Eye (tissue), 1 donor: ENCODE measurements at regions not wholly inside any gene's neighbourhood (a gene's known extent, or its start where the extent isn't known, plus 50 kb on each side); places are given as distances from the start of the nearest gene placed in this dataset.
A peak's percentile ranks its signal among the peaks of the same experiment; 100 is the strongest.
"Not testable (repeated sequence)": the region's sequence is repeated elsewhere in the genome, so short reads cannot be mapped to it uniquely, and the experiment has no call there.

Experiments
- DNase-seq: peaks from one replicate; pipeline ENCODE4 v3.0.0-alpha.2; 2015

DNA sequence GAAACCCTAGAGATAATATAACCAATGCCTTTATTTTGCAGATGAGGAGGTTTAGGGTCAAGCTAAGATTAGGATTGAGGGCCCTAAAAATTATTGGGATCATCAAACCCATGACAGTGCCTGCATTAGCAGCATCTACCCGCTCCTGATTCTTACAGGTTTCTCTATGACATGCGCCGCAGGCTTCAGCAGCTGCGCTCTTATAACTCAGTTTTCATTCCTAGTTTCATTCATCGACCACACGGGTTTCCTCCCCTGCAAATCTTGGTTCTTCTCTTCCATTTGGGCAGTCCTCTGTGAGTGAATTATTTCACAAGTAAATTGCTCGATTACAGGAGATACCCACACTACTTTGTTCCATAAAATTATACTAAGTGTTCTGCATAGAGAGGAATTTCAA, 137.2 kb downstream of the SLC24A2 start:
- no peak for DNase-seq

DNA sequence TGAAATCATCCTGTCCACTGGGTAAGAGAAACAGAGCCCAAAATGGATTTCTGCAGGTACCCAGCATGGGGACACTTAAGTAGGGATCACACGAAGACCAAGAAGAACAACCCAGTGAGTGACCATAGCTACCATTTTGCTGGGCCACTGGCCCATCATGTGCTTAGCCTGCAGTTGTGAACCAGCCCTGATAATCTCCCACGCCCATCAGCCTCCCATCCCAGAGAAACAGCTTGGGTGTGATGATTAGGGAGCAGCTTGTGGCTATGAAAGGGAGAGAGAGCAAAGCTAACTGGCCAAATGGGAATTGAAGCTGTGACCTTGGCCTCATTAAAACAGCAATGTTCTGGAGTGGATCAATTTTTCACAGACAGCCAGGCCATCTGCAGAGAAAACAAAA, 138.5 kb downstream of the SLC24A2 start:
- DNase-seq: peak; percentile 65

DNA sequence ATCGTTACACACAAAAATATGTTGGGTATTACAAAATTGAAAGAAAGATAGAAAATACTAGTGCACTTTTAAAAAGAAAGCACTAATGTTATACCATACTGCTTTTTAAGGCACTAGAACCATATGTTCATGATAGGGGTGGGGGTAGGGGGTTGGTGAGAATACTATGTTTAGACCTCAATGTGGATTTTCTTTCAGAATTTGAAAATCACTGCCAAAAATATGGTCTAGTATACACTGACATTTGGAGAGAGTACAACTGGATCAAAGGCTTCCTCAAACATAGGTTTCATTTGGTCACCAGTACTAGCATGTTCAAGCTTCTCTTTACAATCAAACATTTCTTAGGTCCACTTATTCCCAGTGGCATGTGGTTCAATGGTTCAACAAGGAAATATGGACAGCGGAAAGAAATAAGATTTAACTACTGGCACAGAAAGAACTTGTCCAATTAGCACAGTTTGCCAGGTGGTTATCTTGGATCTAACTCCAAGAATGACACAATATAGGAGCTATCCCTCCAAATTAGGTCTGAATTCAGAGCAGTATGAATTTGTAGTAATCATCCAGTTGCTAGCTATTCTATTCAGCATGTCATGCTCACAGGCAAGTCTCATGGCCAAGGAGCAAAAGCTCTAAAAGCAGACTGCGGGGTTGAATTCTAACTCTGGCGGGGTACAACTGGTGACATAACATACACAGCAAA, 139.3 kb downstream of the SLC24A2 start:
- no peak for DNase-seq

DNA sequence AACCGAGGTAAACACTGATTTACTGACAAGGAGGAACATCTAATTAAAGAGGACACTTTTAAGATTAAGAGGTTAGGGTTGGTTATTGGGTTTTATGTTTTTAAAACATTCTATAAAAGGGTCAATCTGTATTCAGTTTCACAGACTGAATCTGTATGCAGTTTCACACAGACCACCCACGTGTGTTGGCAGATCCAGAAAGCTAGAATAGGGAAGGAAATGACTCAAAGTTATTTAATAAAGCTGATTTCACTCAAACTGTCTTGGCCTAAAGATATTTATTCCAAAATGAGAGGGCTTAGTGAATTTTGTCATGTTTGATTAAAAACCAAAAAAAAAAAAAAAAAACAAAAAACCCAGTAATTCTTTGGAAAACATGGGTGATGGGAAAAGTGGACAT, 140.2 kb downstream of the SLC24A2 start:
- no peak for DNase-seq

DNA sequence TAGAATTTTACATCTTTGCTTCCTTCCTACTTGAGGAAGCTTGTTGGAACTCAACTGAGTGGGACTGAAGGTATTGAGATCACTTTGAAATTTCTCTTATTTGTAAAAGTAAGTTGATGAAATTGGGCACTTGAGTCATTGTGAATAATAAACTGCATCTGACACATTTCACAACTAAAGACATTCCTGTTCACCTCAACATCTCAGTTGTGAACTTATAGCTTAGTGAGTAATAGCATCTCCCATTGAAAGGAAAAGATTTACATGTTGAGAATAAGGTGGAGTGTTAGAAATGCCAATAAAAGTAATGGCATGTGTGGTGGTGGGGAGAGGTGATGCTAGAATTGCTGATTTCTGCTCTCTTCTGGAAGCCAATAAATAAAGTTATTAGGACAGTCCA, 145.0 kb downstream of the SLC24A2 start:
- no peak for DNase-seq

DNA sequence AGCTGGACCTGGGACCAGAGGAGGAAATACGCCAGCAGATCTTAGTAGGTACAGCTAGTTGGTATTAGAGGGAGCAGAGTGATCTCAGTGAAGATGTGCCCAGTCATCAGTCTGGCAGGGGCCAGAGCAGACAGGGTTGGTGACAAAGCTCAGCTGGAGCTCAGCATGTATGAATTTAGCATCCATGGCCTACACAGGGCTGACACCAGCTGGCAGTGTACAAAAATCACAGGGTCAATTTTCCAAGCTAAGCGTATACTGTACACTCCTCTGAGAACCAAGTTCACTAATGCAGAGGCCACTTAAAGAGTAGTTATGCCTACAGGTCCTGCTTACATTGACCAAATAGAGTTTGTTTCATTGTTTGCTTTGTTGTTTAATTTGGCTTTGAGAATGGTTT, 146.6 kb downstream of the SLC24A2 start:
- DNase-seq: peak; percentile 42

DNA sequence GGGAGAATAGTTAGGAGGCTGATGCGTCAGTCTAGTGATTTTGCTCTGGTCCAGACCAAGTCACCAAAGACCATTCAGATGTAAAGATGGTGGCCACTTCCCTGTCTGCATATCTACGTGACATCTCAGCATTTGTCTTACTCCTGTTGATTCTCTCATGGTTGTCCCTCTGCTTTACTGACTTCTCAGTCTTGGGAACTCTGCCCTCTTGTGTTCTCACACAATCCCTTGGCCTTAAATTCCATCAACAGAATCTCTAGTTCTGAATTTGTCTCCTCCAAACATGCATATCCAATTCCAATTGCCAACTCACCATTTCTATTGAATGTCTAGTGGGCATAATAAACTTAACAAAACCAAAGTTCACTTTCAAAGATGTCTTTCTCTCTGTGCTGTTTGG, 147.8 kb downstream of the SLC24A2 start:
- no peak for DNase-seq

DNA sequence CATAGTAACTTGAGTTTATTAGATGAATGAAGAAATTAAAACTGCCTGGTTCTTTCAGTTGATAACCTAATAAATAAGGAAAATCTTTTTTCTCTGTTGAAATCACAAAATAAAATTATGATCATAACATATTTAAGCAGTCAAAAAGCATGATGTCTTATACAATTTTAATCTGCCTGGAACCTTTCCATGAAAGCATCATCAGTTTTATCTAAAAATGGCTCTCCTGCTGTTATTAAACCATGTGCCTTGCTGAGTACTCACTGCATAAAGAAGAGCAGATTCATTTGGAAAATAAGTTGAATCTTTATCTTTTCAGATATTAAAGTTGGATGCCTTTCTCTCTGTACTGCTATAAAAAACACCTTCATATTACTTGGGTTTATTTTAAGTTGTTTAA, 148.8 kb downstream of the SLC24A2 start:
- DNase-seq: no peak

DNA sequence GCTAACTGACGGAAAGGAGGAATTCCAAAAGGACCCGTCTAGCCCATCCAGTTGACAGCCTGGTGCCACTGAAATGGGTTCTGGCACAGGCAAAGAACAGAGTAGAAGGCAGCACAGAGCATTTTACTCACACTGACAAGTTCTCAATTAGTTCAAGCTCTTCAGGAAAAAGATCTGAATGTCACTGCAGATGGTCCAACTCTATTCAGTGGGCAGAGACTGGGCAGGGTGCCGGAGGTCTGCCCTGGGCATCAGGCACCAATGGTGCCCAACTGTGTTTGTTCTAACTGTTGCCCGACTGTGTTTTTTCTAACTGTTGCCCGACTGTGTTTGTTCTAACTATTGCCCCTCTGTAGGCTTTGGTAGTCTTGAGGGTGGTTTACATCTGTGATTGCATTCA, 151.8 kb downstream of the SLC24A2 start:
- DNase-seq: no peak

DNA sequence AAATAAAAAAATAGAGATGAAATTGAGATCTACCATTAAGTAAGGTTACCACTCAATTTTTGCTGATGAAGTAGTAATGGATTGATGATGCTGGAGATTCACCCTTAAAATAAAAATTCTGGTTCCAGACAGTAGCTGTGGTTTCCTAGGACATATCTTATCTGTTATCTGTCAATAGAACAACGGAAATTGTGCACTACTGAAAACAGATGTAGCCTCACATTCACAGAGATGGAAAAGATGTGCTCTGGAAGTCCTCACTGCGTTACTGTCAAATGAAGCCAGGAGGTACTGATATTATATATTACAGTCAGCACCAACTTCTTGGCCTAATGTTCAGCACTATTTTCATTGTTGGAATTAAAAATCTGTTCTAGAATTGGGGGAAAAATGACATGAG, 154.0 kb downstream of the SLC24A2 start:
- DNase-seq: no peak

DNA sequence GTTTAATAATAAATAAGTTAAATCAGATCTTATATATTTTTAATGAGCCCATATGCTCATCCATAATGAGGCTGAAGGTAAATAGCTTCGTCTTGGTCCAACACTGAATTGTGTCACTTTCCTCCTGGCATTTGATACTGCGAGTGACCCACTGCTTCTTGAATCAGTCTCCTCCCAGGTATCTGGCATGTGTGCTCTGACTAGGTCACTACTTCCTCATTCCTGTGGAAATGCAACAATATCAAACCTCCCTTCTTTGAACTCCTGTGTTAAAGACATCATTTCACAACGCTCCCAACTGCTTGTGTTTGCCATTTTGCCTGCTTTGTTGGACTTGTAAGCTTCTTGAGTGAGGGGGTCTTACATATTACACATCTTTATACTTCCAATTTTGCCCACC, 157.7 kb downstream of the SLC24A2 start:
- peak; percentile 17 for DNase-seq

DNA sequence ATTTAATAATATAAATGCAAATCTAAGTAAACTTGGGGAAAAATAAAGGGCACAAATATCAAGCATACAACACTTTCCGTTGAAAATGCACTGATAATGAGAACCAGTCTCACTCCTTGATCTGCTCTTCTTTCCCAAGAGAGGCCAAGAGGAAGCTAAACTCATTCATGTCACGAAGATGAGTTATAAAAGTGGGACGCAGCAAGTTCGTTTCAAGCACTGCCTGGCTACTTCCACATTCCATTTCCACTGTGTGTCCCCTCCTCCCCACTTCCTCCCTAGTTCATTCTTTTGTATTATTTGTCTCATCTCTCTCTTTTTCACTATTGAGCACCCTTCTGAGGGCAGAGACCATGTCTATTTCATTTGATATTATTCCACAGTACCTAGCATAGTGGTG, 158.1 kb downstream of the SLC24A2 start:
- DNase-seq: peak; percentile 21

DNA sequence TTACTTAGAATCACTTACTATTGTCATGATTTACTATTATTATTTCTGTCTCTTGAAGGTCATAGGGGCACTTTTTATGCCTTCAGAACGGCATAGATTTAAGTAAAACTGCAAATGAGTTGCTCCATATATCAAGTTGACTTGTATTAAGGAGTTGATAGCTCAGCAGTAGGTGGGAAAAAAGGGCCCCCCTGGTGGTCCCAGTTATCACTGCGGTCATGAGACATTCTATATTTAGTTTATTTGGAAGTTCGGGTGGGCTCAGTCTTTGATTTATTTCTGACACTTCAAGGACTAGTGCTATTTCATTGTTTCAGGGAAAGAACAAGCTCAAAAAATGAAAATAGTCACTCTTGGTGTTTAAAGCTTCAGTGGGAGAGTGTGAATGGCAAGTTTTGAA, 159.3 kb downstream of the SLC24A2 start:
- DNase-seq: no peak

DNA sequence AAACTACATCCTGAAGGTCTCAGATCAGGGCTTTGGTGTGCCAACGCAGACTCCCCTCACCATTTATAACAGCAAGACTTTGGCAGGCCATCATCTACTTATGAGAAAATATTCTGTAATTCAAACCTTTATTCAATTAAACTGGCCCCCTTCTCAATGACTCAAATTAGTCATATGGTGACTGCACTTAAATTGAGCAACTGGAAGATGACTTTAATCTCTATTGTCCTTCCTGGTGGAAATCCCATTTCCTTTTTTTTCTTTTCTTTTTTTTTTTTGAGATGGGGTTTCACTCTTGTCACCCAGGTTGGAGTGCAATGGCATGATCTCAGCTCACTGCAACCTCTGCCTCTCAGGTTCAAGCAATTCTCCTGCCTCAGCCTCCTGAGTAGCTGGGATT, 163.4 kb downstream of the SLC24A2 start:
- DNase-seq: not testable (repeated sequence)

DNA sequence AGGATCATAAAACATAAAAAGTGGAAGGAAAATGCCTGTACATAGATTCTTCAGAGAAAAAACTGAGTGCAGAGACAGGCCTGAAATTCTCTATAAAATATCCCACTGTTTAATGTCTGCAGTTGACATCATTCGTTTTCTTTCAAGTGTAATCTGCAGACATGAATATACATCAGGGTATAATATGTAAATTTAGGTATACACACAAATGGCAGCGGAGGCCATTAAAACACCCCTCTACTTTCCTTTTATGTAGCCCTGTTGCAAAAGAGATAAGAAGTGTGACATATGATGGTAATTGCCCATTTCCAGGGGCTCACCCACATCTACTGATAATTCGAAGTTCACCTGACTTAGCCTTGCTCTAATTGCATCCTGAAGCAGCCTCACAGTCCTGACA, 164.3 kb downstream of the SLC24A2 start:
- DNase-seq: no peak

DNA sequence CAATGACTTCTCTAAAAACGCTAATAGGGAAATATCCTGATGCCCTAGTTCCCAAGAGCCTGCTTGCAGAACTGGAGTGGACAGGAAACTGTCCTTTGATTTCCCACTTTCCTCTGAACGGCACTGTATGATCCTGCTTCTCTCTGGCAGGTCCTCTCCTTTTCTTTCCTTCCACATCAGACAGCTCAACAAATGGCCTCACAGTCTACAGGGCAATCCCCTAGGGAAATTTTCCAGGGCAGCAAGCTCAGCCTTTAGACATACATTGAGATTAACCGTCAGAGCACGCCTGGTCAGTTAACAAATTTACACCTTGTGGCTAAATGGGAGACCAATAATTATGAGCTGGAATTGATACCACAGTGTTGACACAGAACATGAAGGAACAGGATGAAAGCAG, 164.9 kb downstream of the SLC24A2 start:
- DNase-seq: peak; percentile 70

DNA sequence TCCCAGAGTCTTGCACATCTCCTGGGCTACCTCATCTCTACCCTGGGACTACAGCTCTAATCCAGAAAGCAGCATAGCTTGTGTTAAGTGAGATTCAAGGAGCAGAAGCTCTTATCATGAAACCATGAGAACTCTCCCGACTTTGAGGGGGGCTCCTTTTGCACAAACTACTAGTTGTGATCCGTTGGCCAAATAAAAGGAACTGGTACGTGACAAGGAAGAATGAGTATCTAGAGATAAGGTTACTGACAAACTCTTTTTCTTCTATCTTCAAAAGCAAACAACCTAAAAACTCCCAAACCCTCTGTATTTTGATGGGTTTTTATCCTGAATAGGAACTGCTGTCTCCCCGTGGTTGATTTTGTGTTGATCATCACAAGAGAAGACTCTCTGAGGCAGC, 168.5 kb downstream of the SLC24A2 start:
- no peak for DNase-seq

DNA sequence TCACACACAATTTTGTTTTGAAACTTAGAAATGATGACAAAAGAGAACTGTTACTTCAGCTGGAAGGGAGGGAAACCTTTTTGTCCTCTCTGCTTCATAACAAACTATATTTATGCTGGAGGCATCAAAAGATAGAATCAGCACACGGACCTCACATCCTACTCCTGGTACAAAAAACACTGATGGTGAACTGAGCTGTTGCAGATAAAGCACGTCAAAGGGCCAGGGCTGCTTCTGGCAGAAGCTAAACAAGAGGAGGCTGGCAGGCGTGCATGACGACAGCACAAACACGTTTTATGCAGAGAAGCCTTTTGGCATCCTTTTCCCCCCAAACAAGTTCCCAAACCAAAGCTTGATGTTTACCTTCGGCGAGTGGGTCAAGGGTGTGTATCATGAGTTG, 169.6 kb downstream of the SLC24A2 start:
- DNase-seq: no peak

DNA sequence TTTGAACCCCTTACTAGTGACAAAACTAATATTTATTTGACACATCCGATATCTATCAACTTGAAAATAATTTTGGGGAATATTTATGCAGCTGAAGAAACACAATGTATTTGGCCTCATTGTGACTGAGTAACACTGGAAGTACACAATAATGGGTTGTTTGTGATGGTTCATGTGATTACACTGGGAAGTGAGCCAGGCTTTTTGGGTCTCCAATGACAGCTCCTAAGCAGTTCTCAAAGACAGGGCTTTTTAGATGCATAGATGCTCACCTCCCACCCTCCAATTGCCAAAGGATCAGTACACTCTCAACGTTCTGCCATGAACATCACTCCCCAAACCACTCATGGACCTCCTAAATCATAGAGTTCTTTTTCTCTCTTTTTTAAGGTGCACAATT, 170.0 kb downstream of the SLC24A2 start:
- no peak for DNase-seq

DNA sequence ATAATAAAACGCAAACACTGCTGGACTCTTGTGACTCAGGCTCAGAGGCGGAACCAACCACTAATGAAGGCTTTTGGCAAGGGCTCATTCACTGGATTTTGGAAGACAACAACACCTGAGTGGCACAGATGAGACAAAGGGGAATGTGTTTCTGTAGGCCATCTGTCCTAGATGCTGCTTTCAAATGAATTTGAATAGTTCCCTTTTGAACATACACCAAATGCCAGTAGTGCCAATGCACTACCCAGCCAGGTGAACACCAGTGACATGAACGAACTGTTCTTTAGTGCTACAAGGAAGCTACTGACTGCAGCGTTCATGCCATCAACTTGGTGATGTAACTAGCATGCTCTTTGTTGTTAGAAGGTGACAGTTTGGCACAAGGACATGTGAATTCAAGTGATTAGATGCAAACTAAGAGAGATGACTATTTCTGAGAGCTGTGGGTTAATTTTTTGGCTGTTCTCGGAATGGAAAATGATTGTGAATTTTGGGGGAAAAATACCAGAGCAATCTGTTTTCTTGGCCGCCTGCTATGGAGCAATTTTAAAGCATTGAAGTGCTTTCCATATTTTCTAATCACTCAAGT, 173.7 kb downstream of the SLC24A2 start:
- no peak for DNase-seq

DNA sequence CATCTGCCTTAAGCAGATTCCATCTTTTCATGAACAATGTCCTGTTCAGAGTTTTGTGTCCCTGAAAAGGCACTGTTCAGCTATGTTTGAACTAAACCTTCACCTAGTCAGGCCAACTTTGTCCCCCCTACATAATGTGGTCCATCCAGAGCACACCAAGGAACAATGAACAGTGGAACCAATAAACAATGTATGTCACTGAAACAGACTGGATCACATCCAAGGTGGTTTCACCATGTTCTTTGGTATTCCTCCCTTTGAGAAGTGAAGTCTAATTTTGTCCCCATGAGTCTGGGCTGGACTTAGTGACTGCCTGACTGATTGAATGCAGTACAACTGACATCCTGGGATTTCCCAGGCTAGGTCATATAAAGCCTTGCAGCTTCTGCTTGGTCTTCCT, 174.5 kb downstream of the SLC24A2 start:
- DNase-seq: no peak

DNA sequence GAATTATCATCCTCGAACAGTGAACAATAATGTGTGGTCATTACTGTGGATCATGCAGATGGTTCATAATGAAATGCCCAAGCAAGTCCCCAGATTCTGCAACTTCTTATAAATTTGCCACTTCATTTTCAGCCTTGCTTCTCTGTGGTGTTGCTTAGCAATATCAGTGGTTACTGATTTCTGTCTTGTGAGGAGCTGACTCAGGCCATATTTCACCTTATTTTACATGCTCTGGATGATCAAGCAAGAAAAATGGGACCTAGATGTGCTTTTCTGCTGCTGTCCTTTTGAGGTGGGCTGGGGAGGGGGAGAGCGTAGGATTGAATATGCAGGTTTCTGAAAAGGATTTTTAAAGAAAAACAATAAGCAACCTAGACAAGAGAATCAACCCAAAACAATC, 188.3 kb downstream of the SLC24A2 start:
- DNase-seq: no peak

DNA sequence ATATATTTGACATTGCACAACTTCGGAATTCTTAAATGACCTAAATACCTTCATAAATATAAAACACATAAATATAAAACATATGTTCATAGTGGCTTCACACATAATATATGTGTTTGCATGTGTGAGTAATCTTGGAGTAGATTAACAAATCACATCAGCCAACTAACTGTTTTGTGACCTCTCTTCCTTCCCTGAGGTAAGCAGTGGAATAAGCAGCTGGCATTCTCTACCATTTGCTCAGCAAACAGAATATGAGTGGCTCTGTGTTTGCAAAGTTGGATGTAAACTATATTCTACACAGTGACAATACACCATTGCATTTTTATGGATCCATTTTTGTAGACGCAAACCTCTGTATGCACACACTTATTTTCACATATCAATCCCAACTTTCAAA, 189.9 kb downstream of the ACER2 start:
- no peak for DNase-seq

DNA sequence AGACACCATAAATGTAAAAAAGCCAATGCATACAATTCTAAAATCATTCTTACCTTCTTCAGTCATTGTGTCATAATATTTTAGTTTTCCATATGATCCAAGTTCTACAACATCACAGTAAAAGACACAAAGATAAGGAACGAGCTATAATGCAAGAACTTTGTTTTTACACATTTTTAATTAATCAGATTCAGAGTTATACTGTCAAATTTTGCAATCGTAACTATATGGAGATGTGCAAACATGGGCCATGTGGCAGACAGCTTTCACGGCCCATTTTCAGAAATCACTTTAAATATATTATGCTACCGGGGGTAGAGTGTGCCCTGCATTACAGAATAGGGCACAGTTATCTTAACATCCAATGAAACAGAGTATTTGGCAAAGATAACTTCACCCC, 188.4 kb downstream of the ACER2 start:
- no peak for DNase-seq

DNA sequence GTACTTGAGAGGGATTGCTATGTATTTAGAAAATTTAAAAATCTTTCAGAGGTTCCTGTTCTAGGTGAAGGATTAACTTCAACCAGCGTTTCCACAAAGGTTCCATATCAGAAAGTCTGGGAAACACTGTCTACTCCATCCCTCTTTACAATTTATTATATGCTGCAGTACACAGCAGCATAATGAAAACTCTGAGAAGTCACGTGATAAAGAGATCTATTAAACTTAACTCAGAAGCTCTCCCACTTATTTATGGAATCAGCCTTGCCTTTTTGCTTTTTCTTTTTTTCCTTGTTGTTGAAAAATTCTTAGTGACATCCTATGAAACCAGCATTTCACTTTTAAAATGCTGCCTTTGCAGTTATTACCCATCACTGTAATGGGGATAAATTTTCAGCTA, 186.2 kb downstream of the ACER2 start:
- DNase-seq: no peak
